HFF-Myc (cell line): ENCODE measurements at regions not wholly inside any gene's neighbourhood (a gene's known extent, or its start where the extent isn't known, plus 50 kb on each side); places are given as distances from the start of the nearest gene placed in this dataset.

Experiments used
- DNase-seq: peaks from one replicate; pipeline ENCODE4 v3.0.0-alpha.2; 2011; ENCODE audit warnings: low read depth; ENCODE audit errors: extremely low read depth
- H3K4me3 ChIP-seq: replicated peaks from 2 replicates; pipeline ENCODE4 v1.5.1; 2011; ENCODE audit warnings: low read depth, mild to moderate bottlenecking, control low read depth, low read length
- TF ChIP-seq, protein P1 (sequence below): IDR thresholded peaks from 2 replicates; pipeline ENCODE4 v1.5.1; 2012; ENCODE audit warnings: mild to moderate bottlenecking, low read depth, low read length, control low read depth; ENCODE audit errors: missing control alignments

DNA sequence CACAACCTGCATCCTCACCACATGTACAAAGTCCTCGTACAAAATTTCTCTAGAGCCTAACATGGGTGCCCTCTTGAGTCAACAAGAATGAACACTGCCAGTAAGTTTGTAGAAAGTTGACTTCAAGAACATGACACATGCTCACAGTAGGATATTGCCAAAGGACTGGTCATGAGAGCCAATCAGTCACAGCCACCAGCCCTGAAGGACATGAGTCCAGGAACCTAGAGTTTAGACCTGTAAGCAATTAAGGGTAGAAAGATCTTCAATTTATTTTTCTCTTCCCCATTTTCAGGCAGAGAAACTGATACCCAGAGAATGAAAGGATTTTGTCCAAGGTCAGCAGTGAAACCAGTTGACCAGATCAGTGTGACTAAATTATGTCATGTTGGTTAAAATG is 96.1 kb downstream of the MAFB start:
- TF ChIP-seq, protein P1, sequence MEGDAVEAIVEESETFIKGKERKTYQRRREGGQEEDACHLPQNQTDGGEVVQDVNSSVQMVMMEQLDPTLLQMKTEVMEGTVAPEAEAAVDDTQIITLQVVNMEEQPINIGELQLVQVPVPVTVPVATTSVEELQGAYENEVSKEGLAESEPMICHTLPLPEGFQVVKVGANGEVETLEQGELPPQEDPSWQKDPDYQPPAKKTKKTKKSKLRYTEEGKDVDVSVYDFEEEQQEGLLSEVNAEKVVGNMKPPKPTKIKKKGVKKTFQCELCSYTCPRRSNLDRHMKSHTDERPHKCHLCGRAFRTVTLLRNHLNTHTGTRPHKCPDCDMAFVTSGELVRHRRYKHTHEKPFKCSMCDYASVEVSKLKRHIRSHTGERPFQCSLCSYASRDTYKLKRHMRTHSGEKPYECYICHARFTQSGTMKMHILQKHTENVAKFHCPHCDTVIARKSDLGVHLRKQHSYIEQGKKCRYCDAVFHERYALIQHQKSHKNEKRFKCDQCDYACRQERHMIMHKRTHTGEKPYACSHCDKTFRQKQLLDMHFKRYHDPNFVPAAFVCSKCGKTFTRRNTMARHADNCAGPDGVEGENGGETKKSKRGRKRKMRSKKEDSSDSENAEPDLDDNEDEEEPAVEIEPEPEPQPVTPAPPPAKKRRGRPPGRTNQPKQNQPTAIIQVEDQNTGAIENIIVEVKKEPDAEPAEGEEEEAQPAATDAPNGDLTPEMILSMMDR: no peak
- H3K4me3 ChIP-seq: no peak overlapping the region
- no peak for DNase-seq

GRCh38 chr20:40591536-40591935 is 97.5 kb downstream of the MAFB start:
- DNase-seq: no peak
- no peak overlapping the region for H3K4me3 ChIP-seq
- TF ChIP-seq, protein P1: no peak

GRCh38 chr20:40591119-40591518 is 97.9 kb downstream of the MAFB start:
- DNase-seq: no peak
- no peak overlapping the region for H3K4me3 ChIP-seq
- TF ChIP-seq, protein P1: no peak

DNA sequence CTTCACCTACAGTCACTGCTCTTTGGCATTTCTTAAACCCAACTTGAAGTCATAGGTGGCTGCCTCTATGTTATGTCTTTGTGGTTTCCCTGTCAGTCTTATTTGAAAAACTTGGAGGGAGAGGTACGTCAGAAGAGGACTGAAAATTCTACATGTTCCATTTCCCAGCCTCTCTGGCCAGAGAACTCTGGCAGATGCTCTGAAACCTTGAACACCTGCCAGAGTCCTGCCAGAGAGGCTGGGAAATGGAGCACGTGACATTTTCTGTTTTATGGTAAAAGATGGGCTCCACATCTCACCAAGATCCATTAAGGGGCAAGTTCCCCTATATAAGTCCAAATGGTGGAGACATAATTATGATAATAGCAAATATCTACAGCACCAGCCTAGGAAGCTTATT is 99.5 kb downstream of the MAFB start:
- no peak overlapping the region for H3K4me3 ChIP-seq
- no peak for DNase-seq
- TF ChIP-seq, protein P1: no peak

DNA sequence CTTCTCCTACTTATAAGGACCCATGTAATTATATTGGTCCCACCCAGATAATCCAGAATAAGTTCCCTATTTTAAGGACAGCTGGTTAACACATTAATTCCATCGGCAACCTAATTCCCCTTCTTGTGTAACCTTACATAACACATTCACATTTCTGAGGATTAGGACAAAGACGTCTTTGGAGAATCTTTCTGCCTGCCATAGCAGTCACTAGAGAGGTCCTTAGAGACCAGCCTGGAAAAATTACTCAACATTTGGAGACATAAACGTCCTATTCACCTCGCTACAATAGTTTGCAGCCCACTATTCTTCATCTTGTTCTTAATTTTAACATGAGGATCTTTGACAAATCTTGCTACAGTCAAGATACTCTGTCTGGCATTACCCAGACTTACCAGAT is 100.1 kb downstream of the MAFB start:
- no peak for DNase-seq
- TF ChIP-seq, protein P1: no peak
- H3K4me3 ChIP-seq: no peak overlapping the region

DNA sequence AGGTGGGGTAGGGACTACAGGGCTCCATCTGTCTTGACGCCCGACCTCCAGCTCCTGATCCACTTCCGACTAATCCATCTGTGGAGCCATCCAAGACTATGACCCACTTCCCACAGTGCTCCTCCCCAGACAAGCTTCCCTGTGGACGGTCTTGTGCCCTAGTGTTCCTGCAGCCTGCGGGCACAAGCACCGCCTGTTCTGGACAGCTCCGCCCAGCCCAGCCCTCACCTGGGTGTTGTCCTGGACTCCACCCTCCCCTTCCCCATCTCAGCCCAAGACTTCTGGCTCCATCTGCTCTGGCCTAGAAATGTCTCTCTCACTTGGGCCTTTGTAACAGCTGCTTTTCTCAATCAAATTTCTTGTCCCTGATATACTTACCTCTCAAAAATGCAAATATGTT is 102.0 kb downstream of the MAFB start:
- TF ChIP-seq, protein P1: no peak
- H3K4me3 ChIP-seq: no peak overlapping the region
- DNase-seq: no peak

DNA sequence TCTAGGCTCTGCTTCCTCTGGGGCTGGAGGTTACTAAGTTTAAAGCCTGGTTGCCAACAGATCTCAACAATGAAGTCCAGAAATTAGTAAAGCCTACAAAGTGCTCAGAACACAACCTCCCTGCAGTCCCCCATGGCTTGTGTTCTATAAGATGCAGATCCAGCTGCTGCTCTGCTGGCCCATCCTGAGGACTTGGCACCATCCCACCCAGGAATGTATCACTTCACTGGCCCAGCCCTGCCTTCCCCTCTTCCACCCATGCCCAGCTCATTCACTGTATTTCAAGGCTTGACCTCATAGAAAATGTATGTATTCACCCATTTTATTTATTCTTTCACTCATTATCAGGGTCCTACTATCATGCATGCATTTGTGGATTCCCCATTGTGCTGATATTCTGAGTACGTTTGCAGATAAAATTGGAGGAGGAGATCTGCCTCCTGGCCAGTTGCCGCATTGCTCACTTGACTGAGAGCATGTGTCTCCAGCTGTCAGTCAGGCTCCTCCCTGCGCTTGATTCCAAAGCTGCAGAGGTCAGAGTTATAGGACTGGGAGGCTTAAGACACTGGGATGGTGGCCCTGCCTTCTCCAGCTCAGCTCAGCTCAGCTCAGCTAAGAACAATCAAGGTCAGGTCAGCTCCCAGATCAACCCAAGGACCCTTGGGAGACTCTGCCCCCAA is 104.8 kb downstream of the MAFB start:
- no peak overlapping the region for H3K4me3 ChIP-seq

More for the DNA sequence above, 104.8 kb downstream of the MAFB start:
- no peak for DNase-seq
- TF ChIP-seq, protein P1: no peak
